ENCODE measurements at regions not wholly inside any gene's neighbourhood (a gene's known extent, or its start where the extent isn't known, plus 50 kb on each side); places are given as distances from the start of the nearest gene placed in this dataset.

DNA sequence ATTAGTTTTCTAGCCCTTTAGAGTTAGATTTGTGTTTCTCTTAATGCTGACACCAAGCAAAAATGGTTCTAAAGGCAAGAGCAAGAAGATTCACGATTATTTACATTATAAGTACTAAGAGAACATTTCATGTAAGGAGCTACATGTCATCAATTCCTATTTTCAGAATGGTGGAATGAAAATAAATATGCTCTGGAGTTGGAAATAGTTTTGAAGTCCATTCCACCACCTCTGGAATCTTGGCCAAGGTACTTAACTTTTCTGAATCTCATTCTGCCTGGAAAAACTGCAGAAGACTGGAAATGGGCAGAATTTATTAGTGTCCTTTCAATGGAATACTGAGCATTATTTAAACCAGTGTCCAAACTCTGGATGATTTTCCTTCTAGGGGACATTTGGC lies 125.1 kb upstream of the RAB11FIP2 start:
- H3K36me3 ChIP-seq: no peaks in the 10 kb centered on the region
- no peaks in the 10 kb centered on the region for H3K4me1 ChIP-seq
- H3K4me3 ChIP-seq (ENCODE audit: low read depth, low read length): no peak overlapping the region
- H3K9me3 ChIP-seq: no peaks in the 10 kb centered on the region
- no peaks in the 10 kb centered on the region for H3K27me3 ChIP-seq
- DNase-seq: no peak
- TF ChIP-seq, protein P1, sequence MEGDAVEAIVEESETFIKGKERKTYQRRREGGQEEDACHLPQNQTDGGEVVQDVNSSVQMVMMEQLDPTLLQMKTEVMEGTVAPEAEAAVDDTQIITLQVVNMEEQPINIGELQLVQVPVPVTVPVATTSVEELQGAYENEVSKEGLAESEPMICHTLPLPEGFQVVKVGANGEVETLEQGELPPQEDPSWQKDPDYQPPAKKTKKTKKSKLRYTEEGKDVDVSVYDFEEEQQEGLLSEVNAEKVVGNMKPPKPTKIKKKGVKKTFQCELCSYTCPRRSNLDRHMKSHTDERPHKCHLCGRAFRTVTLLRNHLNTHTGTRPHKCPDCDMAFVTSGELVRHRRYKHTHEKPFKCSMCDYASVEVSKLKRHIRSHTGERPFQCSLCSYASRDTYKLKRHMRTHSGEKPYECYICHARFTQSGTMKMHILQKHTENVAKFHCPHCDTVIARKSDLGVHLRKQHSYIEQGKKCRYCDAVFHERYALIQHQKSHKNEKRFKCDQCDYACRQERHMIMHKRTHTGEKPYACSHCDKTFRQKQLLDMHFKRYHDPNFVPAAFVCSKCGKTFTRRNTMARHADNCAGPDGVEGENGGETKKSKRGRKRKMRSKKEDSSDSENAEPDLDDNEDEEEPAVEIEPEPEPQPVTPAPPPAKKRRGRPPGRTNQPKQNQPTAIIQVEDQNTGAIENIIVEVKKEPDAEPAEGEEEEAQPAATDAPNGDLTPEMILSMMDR (IDR thresholded peaks at IDR 0.05; ENCODE audit: low read depth, low read length): no peak

DNA sequence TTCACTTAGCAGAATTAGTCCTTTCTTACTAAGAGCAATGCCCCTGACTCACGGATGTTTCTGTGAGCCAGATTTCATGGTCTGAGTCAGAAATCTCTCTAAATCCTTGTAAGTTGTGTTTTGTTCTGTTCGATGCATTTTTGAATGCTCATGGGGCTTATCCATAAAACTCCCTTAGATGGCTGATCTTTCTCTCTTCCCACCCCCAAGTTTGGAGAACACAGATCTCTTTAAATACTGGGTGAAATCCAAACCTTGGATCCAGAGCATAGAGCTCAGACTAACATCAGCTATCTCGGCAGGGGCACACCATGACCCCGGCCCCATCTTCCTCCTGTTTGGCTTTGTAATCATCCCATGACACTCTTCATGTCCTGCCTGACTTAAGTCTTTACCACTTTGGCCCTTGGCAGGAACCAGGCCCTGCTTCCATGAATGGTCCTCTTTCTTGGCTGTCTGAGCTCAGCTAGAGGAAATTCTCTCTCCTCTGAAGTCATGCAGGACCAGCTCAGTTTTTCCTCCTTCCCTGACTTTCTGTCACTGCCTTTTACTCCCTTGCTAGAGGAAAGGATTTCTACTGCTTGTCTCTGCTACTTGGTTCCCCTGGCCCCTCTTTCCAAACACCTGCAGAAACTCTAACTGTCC lies 120.4 kb upstream of the RAB11FIP2 start:
- no peak for DNase-seq
- TF ChIP-seq, protein P1 (IDR thresholded peaks at IDR 0.05; ENCODE audit: low read depth, low read length): no peak
- H3K9me3 ChIP-seq: no peaks in the 10 kb centered on the region
- no peaks in the 10 kb centered on the region for H3K27me3 ChIP-seq
- no peaks in the 10 kb centered on the region for H3K4me1 ChIP-seq
- no peak overlapping the region for H3K4me3 ChIP-seq (ENCODE audit: low read depth, low read length)
- H3K36me3 ChIP-seq: no peaks in the 10 kb centered on the region

DNA sequence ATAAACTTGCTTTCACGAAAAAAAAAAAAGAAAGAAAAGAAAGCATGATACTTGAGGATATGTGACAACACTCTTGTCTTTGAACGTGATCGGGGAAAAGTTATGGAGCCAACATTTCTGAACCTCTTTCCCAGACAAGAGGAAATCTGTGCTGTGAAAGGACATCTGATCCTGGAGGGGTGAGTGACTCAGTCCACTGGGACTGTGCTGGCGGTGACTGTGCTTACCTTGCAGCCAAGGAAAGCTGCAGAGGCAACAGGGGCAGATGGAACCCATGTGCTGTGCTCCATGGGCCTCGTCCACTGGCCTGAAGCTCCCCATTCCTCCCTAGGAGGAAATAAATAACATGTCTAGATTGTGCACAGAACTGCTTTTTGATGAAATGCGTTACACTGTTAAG lies 116.5 kb upstream of the RAB11FIP2 start:
- no peaks in the 10 kb centered on the region for H3K27me3 ChIP-seq
- no peaks in the 10 kb centered on the region for H3K4me1 ChIP-seq
- no peak overlapping the region for H3K4me3 ChIP-seq (ENCODE audit: low read depth, low read length)
- no peaks in the 10 kb centered on the region for H3K36me3 ChIP-seq
- H3K9me3 ChIP-seq: no peaks in the 10 kb centered on the region
- peak; percentile 10 for DNase-seq
- TF ChIP-seq, protein P1 (IDR thresholded peaks at IDR 0.05; ENCODE audit: low read depth, low read length): no peak

DNA sequence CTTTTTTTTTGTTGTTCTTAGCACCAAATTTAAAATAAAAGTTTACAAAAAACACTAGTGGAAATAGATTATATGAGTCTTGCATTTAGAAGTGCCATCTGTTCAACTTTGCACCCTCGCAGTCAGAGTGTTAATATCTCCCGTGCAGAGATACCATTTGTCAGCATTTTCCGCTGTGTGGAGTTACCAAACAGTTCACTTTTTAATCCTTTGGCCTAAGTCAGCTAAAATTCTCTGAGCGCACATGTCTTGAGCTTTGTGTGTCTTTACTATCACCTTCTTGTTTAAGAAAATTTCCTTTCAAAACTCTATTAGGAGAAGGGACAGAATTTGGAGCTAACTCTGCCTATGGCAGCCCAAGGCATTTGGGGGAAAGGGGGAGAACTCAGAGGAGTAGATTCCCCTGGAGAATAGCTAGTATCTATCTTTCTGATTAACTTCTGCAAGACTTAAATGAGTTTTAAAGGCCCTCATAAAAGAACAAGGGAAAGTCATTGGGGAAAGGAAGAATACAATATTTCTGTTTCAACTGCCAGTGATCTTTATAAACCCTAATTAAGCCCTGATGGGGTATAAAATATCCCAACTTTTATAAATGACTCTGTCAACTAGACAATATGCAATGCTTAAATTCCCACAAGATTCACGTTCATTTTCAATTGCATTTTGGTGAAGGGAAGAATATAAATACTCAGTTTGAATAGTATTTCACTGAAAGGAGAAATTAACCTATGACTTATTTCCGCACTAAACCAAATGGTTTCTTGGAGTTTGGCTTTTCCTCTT lies 114.9 kb upstream of the RAB11FIP2 start:
- no peak for DNase-seq
- TF ChIP-seq, protein P1 (IDR thresholded peaks at IDR 0.05; ENCODE audit: low read depth, low read length): no peak
- Histone ChIP-seq H3K27me3 (no peaks in the 10 kb centered on the region), H3K9me3 (no peaks in the 10 kb centered on the region), H3K36me3 (no peaks in the 10 kb centered on the region), H3K4me3 (ENCODE audit: low read depth, low read length) (no peak overlapping the region), H3K4me1 (no peaks in the 10 kb centered on the region)

DNA sequence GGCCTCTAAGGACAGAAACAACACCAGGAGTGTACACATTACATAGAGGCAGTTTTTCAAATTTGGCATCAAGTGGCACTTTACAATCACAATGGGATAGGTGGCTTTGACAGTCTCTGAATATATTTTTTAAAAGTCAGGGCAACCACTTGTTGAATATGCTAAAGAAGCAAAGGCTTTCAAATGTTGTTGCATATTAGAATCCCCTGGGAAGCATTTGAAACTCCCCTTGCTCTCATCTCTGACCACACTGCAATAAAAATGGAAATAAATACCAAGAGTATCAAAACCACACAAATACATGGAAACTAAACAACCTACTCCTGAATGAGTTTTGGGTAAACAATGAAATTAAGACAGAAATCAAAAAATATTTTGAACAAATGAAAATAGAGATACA lies 106.5 kb upstream of the RAB11FIP2 start:
- TF ChIP-seq, protein P1 (IDR thresholded peaks at IDR 0.05; ENCODE audit: low read depth, low read length): no peak
- H3K27me3 ChIP-seq: no peaks in the 10 kb centered on the region
- no peaks in the 10 kb centered on the region for H3K36me3 ChIP-seq
- H3K4me1 ChIP-seq: no peaks in the 10 kb centered on the region
- H3K4me3 ChIP-seq (ENCODE audit: low read depth, low read length): no peak overlapping the region
- no peak for DNase-seq
- no peaks in the 10 kb centered on the region for H3K9me3 ChIP-seq

DNA sequence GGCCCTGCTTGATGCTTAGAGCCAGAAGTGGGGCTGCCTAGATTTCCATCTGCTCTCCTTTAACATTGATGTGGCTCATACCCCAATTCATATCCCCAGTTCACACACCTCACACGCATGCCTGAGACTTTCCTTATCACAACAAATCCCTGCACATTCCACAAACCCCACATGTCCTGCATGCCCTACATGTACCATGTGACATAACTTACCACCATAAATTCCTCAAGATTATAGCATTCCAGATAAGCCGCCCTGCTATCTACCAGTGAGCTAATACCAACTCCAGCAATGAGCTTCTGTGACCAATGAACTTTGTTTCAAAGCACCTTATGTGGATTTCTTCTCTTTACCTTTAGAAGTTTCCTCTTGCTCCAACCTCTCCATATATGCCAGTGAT lies 104.7 kb upstream of the RAB11FIP2 start:
- TF ChIP-seq, protein P1 (IDR thresholded peaks at IDR 0.05; ENCODE audit: low read depth, low read length): no peak
- H3K27me3 ChIP-seq: no peaks in the 10 kb centered on the region
- DNase-seq: no peak
- H3K9me3 ChIP-seq: no peaks in the 10 kb centered on the region
- no peaks in the 10 kb centered on the region for H3K4me1 ChIP-seq
- H3K36me3 ChIP-seq: no peaks in the 10 kb centered on the region
- no peak overlapping the region for H3K4me3 ChIP-seq (ENCODE audit: low read depth, low read length)

All from BE2C (cell line).